ENCODE measurements at regions not wholly inside any gene's neighbourhood (a gene's known extent, or its start where the extent isn't known, plus 50 kb on each side); places are given as distances from the start of the nearest gene placed in this dataset.

DNA sequence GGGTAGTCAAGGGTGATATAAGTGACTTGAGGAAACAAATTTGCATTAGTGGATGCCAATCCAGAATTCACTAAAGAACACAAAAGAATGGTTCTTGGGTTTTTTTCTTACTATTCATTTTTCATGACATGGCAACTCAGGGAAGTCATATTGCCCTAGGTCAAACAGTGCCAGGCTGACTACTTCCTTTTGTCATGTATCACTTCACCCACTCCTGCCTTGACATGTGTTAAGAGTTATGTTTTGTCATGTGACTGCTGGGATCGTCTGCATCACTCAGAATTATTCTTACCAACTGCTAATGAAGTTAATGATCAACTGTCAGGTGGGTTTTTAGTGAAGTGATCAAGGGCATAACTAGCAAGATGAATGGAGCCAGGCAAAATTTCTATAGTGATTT, 74.2 kb downstream of the PRORP start:
- H3K4me3 ChIP-seq, result no peak overlapping the region
- H3K36me3 ChIP-seq, result no peaks in the 10 kb centered on the region
- H3K4me1 ChIP-seq, result no peaks in the 10 kb centered on the region
- TF ChIP-seq POLR2A (IDR thresholded peaks at IDR 0.05), result no peak
- no peak for TF ChIP-seq EP300 (IDR thresholded peaks at IDR 0.05)
- TF ChIP-seq, protein P1, sequence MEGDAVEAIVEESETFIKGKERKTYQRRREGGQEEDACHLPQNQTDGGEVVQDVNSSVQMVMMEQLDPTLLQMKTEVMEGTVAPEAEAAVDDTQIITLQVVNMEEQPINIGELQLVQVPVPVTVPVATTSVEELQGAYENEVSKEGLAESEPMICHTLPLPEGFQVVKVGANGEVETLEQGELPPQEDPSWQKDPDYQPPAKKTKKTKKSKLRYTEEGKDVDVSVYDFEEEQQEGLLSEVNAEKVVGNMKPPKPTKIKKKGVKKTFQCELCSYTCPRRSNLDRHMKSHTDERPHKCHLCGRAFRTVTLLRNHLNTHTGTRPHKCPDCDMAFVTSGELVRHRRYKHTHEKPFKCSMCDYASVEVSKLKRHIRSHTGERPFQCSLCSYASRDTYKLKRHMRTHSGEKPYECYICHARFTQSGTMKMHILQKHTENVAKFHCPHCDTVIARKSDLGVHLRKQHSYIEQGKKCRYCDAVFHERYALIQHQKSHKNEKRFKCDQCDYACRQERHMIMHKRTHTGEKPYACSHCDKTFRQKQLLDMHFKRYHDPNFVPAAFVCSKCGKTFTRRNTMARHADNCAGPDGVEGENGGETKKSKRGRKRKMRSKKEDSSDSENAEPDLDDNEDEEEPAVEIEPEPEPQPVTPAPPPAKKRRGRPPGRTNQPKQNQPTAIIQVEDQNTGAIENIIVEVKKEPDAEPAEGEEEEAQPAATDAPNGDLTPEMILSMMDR (IDR thresholded peaks at IDR 0.05), result no peak
- no peak overlapping the region for H3K27ac ChIP-seq
- 24 to 35% methylated on average over 1 of the region's 1 CpG for WGBS, 2 donors
- no peaks in the 10 kb centered on the region for H3K9me3 ChIP-seq
- no peaks in the 10 kb centered on the region for H3K27me3 ChIP-seq
- no peak for DNase-seq (ENCODE audit: low spot score in 2 of 2)

DNA sequence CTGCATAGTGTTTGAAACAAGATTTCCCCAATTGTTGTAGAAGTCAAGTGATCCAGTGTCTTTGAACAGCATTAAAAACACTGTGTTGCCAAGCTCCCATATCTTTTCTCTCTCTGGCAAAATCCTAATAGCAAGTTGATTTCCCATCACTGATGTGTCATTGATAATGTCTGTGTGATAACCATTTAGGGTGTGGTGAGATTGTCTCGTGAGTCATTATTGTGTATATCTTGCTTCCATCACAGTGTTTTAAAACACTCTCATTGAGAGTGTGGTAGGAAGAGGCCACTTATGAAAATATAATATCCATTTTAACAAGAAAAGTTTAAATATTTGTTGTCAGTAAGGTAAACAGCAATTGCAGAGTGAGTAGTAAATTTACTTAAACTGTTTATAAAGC, 74.7 kb downstream of the PRORP start:
- H3K4me1 ChIP-seq, result no peaks in the 10 kb centered on the region

DNA sequence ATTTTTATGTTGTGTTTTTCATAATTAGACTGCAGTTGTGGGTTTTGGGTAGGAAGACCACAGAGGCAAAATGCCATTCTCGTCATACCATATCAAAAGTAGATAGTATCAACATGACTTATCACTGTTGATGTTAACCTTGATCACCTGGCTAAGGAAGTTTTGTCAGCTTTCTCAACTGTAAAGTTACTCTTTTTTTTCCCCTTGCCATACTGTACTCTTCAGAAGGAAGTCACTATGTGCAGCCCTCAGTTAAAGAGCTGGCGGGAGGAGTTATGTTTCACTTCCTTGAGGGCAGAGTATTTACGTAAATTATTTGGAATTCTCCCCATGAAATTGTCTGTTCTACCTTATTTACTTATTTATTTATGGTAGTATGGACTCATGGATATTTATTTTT, 78.7 kb downstream of the PRORP start:
- no peak overlapping the region for H3K4me3 ChIP-seq
- H3K36me3 ChIP-seq, result no peaks in the 10 kb centered on the region
- DNase-seq (ENCODE audit: low spot score in 2 of 2), result no peak
- H3K27ac ChIP-seq, result no peak overlapping the region
- 84 to 89% methylated on average over 3 of the region's 3 CpGs for WGBS, 2 donors
- TF ChIP-seq POLR2A (IDR thresholded peaks at IDR 0.05) (no peak), EP300 (IDR thresholded peaks at IDR 0.05) (no peak)
- TF ChIP-seq, protein P1 (IDR thresholded peaks at IDR 0.05), result no peak
- H3K9me3 ChIP-seq, result no peaks in the 10 kb centered on the region
- H3K4me1 ChIP-seq, result no peaks in the 10 kb centered on the region
- H3K27me3 ChIP-seq, result no peaks in the 10 kb centered on the region

More for the DNA sequence above, 74.7 kb downstream of the PRORP start:
- 67 to 85% methylated on average over 1 of the region's 1 CpG for WGBS, 2 donors
- Histone ChIP-seq H3K27me3 (no peaks in the 10 kb centered on the region), H3K27ac (no peak overlapping the region), H3K36me3 (no peaks in the 10 kb centered on the region), H3K9me3 (no peaks in the 10 kb centered on the region), H3K4me3 (no peak overlapping the region)
- no peak for DNase-seq (ENCODE audit: low spot score in 2 of 2)
- TF ChIP-seq, protein P1 (IDR thresholded peaks at IDR 0.05), result no peak
- TF ChIP-seq POLR2A (IDR thresholded peaks at IDR 0.05) (no peak), EP300 (IDR thresholded peaks at IDR 0.05) (no peak)

DNA sequence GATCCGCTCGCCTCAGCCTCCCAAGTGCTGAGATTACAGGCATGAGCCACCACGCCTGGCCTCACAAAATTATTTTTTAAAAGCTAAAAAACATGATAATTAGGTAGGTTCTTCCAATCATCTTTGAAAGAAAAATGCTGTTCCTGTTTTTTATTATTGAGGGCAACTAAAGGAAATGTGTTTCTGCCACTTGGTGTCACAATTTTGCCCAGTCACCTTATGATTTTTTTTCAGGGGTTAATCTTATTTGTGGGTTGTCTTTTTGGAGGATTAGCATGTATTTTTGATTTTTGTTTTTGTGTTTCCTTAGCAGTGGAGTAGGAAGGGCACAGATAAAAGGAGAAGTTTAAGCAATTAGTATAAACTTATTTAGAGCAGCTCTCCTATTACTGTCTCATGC, 79.8 kb downstream of the PRORP start:
- 93 to 100% methylated on average over 3 of the region's 3 CpGs for WGBS, 2 donors
- no peaks in the 10 kb centered on the region for H3K4me1 ChIP-seq
- no peaks in the 10 kb centered on the region for H3K36me3 ChIP-seq
- no peak for TF ChIP-seq EP300 (IDR thresholded peaks at IDR 0.05)
- TF ChIP-seq POLR2A (IDR thresholded peaks at IDR 0.05), result no peak
- TF ChIP-seq, protein P1 (IDR thresholded peaks at IDR 0.05), result no peak
- H3K9me3 ChIP-seq, result no peaks in the 10 kb centered on the region
- H3K27ac ChIP-seq, result no peak overlapping the region
- H3K27me3 ChIP-seq, result no peaks in the 10 kb centered on the region
- no peak for DNase-seq (ENCODE audit: low spot score in 2 of 2)
- no peak overlapping the region for H3K4me3 ChIP-seq

DNA sequence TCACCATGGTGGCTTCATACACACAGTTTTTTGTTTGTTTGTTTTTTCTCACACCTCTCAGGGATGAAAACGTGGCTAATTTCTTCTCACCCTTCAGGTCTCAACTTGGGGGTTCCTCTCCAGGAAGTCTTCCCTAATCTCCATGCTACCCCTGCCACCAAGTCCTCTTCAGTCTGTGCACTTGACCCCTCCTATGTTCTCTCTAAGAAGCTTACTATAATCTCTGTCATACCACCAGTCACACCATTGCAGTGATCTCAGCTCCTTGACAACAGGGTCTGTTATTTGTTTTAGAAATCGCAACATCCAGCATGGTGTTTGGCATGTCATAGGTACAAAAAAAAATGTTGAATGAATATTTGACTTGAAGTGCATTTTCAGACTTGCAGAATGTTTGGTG, 83.4 kb downstream of the PRORP start:
- no peak overlapping the region for H3K27ac ChIP-seq
- H3K9me3 ChIP-seq, result no peaks in the 10 kb centered on the region
- WGBS, 2 donors, result 82 to 92% methylated on average over 2 of the region's 2 CpGs
- TF ChIP-seq POLR2A (IDR thresholded peaks at IDR 0.05) (no peak), EP300 (IDR thresholded peaks at IDR 0.05) (no peak)
- TF ChIP-seq, protein P1 (IDR thresholded peaks at IDR 0.05), result no peak
- no peak overlapping the region for H3K4me3 ChIP-seq
- no peaks in the 10 kb centered on the region for H3K4me1 ChIP-seq
- DNase-seq (ENCODE audit: low spot score in 2 of 2), result no peak
- no peaks in the 10 kb centered on the region for H3K36me3 ChIP-seq
- H3K27me3 ChIP-seq, result no peaks in the 10 kb centered on the region

Measured in tibial nerve (tissue), 4 donors.